SK-N-SH (cell line): ENCODE measurements at regions not wholly inside any gene's neighbourhood (a gene's known extent, or its start where the extent isn't known, plus 50 kb on each side); places are given as distances from the start of the nearest gene placed in this dataset.

ENCODE experiments used
- CTCF ChIA-PET: fragments of 300-600, 350-600 bp; formaldehyde crosslinking; extraction: SDS; loops from one replicate; lab custom pipeline; 2021; lab: Yijun Ruan, JAX
- POLR2A ChIA-PET: fragments of 350-600 bp; sonication (Branson Sonifier 250); formaldehyde crosslinking; extraction: SDS; loops from one replicate; lab custom pipeline; 2020; ENCODE audit warnings: antibody characterized with exemption, inconsistent platforms; lab: Yijun Ruan, JAX
- DNase-seq: peaks from one replicate; pipeline ENCODE4 v3.0.0; 2012
- H2AFZ ChIP-seq: fragments of 200-600 bp; sonication (generic); 2 replicates; pipeline ENCODE4 v1.8.1; 2016; ENCODE audit warnings: antibody characterized with exemption, mild to moderate bottlenecking, low read depth
- H3F3A ChIP-seq: fragments of 200-600 bp; sonication (generic); replicated peaks from 2 replicates; pipeline ENCODE3; 2016; ENCODE audit warnings: antibody characterized with exemption, mild to moderate bottlenecking; ENCODE audit not compliant: insufficient read depth
- H3K27ac ChIP-seq, 2 experiments: fragments of 200-500 bp in 1 of 2; fragments of 200-600 bp in 1 of 2; sonication (Bioruptor generic) in 1 of 2; sonication (generic), shearing (Covaris generic) in 1 of 2; 2 replicates each; pipeline versions ENCODE4 v1.5.1 to v1.6.1; 2014 to 2016; ENCODE audit warnings: low read depth in 2 of 2, inconsistent platforms in 1 of 2, low read length in 1 of 2, mild to moderate bottlenecking in 1 of 2, mixed read lengths in 1 of 2
- H3K27me3 ChIP-seq: fragments of 200-600 bp; sonication (generic), shearing (Covaris generic); 2 replicates; pipeline ENCODE4 v1.6.1; 2016; ENCODE audit warnings: mixed run types; ENCODE audit not compliant: insufficient read depth
- H3K36me3 ChIP-seq, 2 experiments: fragments of 200-500 bp in 1 of 2; fragments of 200-600 bp in 1 of 2; sonication (Bioruptor generic) in 1 of 2; sonication (generic) in 1 of 2; replicated peaks in 1 of 2; 2 replicates each; pipeline versions ENCODE3 to v1.5.1; 2014 to 2016; ENCODE audit warnings: low read length in 1 of 2, mild to moderate bottlenecking in 1 of 2; ENCODE audit not compliant: insufficient read depth in 2 of 2, control insufficient read depth in 1 of 2
- H3K4me1 ChIP-seq, 2 experiments: fragments of 200-500 bp in 1 of 2; fragments of 200-600 bp in 1 of 2; sonication (Bioruptor generic) in 1 of 2; sonication (generic), shearing (Covaris generic) in 1 of 2; 2 replicates each; pipeline versions ENCODE4 v1.5.1 to v1.6.1; 2014 to 2016; ENCODE audit warnings: low read depth in 1 of 2, low read length in 1 of 2, mixed run types in 1 of 2; ENCODE audit not compliant: insufficient read depth in 2 of 2, control insufficient read depth in 1 of 2
- H3K4me2 ChIP-seq: fragments of 200-600 bp; sonication (generic), shearing (Covaris generic); 2 replicates; pipeline ENCODE4 v1.6.1; 2017; ENCODE audit warnings: mixed run types
- H3K4me3 ChIP-seq, 2 experiments: fragments of 200-500 bp in 1 of 2; fragments of 200-600 bp in 1 of 2; sonication (Bioruptor generic) in 1 of 2; sonication (generic), shearing (Covaris generic) in 1 of 2; 2 replicates each; pipeline versions ENCODE4 v1.5.1 to v1.8.1; 2014 to 2016; ENCODE audit warnings: low read depth in 2 of 2, inconsistent platforms in 1 of 2, low read length in 1 of 2, mild to moderate bottlenecking in 1 of 2, mixed read lengths in 1 of 2, moderate library complexity in 1 of 2
- H3K79me2 ChIP-seq: fragments of 200-600 bp; sonication (generic); 2 replicates; pipeline ENCODE4 v1.8.1; 2017; ENCODE audit warnings: mild to moderate bottlenecking; ENCODE audit not compliant: insufficient read depth
- H3K9ac ChIP-seq: fragments of 200-600 bp; sonication (generic); 2 replicates; pipeline ENCODE4 v1.6.1; 2017; ENCODE audit warnings: mixed run types
- H3K9me2 ChIP-seq: fragments of 200-600 bp; sonication (generic); 2 replicates; pipeline ENCODE4 v1.6.1; 2017; ENCODE audit warnings: mixed run types
- H3K9me3 ChIP-seq: fragments of 200-600 bp; sonication (generic); 2 replicates; pipeline ENCODE4 v1.6.1; 2017; ENCODE audit warnings: mixed run types, mild to moderate bottlenecking, moderate library complexity
- H4K20me1 ChIP-seq: fragments of 200-600 bp; sonication (generic); 2 replicates; pipeline ENCODE4 v1.6.1; 2017; ENCODE audit warnings: mild to moderate bottlenecking, mixed run types; ENCODE audit not compliant: insufficient read depth
- EP300 ChIP-seq, 2 experiments: IDR thresholded peaks; 2 replicates each; pipeline versions ENCODE4 v1.4.0 to v1.6.1; 2012; ENCODE audit warnings: borderline replicate concordance in 1 of 2, low read depth in 1 of 2, low read length in 1 of 2
- EZH2phosphoT487 ChIP-seq: fragments of 200-600 bp; sonication (generic); IDR thresholded peaks from 2 replicates; pipeline ENCODE4 v1.6.1; 2017; ENCODE audit warnings: low read depth, mixed run types, mild to moderate bottlenecking, antibody characterized with exemption, moderate library complexity, borderline replicate concordance
- FOSL2 ChIP-seq: IDR thresholded peaks from 2 replicates; pipeline ENCODE4 v1.4.0; 2012; ENCODE audit warnings: low read depth, mild to moderate bottlenecking, moderate library complexity, borderline replicate concordance
- FOXJ3 ChIP-seq: sonication (generic); formaldehyde crosslinking; IDR thresholded peaks from 2 replicates; pipeline ENCODE4 v1.5.1; 2020; ENCODE audit warnings: mild to moderate bottlenecking, missing genetic modification reagents
- FOXM1 ChIP-seq: IDR thresholded peaks from 2 replicates; pipeline ENCODE4 v1.4.0; 2012; ENCODE audit warnings: low read depth, mild to moderate bottlenecking
- GATA2 ChIP-seq: sonication (generic); formaldehyde crosslinking; IDR thresholded peaks from 2 replicates; pipeline ENCODE4 v1.5.0; 2020; ENCODE audit warnings: mild to moderate bottlenecking, missing genetic modification reagents
- JUND ChIP-seq: IDR thresholded peaks from 2 replicates; pipeline ENCODE4 v1.4.0; 2012
- NFIC ChIP-seq: IDR thresholded peaks from 2 replicates; pipeline ENCODE4 v1.4.0; 2012; ENCODE audit warnings: borderline replicate concordance
- POLR2AphosphoS5 ChIP-seq: IDR thresholded peaks from 2 replicates; pipeline ENCODE4 v1.6.1; 2012; ENCODE audit warnings: low read depth, low read length
- RAD21 ChIP-seq: IDR thresholded peaks from 2 replicates; pipeline ENCODE4 v1.6.1; 2012; ENCODE audit warnings: mild to moderate bottlenecking, low read length
- RFX5 ChIP-seq: IDR thresholded peaks from 2 replicates; pipeline ENCODE4 v1.6.1; 2012; ENCODE audit warnings: mild to moderate bottlenecking, improper control_type of control experiment, low read length
- RXRA ChIP-seq: IDR thresholded peaks from 2 replicates; pipeline ENCODE4 v1.4.0; 2012; ENCODE audit warnings: low read depth, mild to moderate bottlenecking, borderline replicate concordance
- SMC3 ChIP-seq: IDR thresholded peaks from 2 replicates; pipeline ENCODE4 v1.6.1; 2012; ENCODE audit warnings: low read depth, low read length, improper control_type of control experiment
- TAF1 ChIP-seq: IDR thresholded peaks from 2 replicates; pipeline ENCODE4 v1.6.1; 2012; ENCODE audit warnings: low read depth, mild to moderate bottlenecking, low read length, moderate library complexity, borderline replicate concordance
- YY1 ChIP-seq: IDR thresholded peaks from 2 replicates; pipeline ENCODE4 v1.4.0; 2012; ENCODE audit warnings: low read depth, mild to moderate bottlenecking
- WGBS: methylation state at CpG from one replicate; pipeline ENCODE4 v1.1.6; 2017; ENCODE audit warnings: low lambda C conversion rate; 5-methylcytosine and 5-hydroxymethylcytosine counted together
- TF ChIP-seq, protein P1 (sequence below): IDR thresholded peaks from 2 replicates; pipeline ENCODE4 v1.6.1; 2012; ENCODE audit warnings: mild to moderate bottlenecking, low read depth, low read length, moderate library complexity
- TF ChIP-seq, protein P2 (sequence below): fragments of 150-350 bp; IDR thresholded peaks from 2 replicates; pipeline ENCODE4 v1.6.1; 2016; ENCODE audit warnings: mild to moderate bottlenecking, low read depth, low read length
- TF ChIP-seq, protein P3 (sequence below): IDR thresholded peaks from 2 replicates; pipeline ENCODE4 v1.4.0; 2012; ENCODE audit warnings: low read depth
- TF ChIP-seq, protein P4 (sequence below): fragments of 200-600 bp; sonication (generic); IDR thresholded peaks from 2 replicates; pipeline ENCODE4 v1.6.1; 2017; ENCODE audit warnings: antibody characterized with exemption, mild to moderate bottlenecking, moderate library complexity

DNA sequence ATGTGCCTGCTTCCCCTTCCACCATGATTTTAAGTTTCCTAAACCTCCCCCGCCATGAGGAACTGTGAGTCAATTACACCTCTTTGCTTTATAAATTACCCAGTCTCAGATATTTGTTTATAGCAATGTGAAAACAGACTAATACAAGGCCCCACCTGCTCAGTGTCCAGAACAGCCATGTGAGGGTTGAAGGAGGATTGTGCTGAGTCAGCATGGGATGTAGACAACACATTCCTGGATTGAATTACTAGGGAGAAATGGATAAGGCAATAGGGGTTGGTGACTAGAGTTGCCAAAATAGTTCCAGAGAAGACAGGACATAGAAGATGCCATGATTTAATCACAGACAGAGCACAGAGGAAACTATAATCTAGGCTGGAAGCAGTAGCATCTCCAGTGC, 270.3 kb downstream of the GFRA1 start:
- Histone ChIP-seq H3F3A (no peaks in the 10 kb centered on the region), H3K79me2 (no peaks in the 10 kb centered on the region), H3K27me3 (no peaks in the 10 kb centered on the region), H3K4me1 (peaks cover 0 to 9% of the 10 kb centered on the region in 2 experiments; a peak in 1 of 4 replicates), H3K4me2 (no peak overlapping the region), H3K36me3 (no peaks in the 10 kb centered on the region), H2AFZ (no peak overlapping the region), H3K9me3 (no peaks in the 10 kb centered on the region), H3K9ac (no peak overlapping the region), H3K9me2 (no peaks in the 10 kb centered on the region), H3K27ac (no peak overlapping the region), H3K4me3 (no peak overlapping the region), H4K20me1 (no peaks in the 10 kb centered on the region)
- no peak for DNase-seq
- 67% methylated on average over 1 of the region's 1 CpG for WGBS
- TF ChIP-seq, protein P1, sequence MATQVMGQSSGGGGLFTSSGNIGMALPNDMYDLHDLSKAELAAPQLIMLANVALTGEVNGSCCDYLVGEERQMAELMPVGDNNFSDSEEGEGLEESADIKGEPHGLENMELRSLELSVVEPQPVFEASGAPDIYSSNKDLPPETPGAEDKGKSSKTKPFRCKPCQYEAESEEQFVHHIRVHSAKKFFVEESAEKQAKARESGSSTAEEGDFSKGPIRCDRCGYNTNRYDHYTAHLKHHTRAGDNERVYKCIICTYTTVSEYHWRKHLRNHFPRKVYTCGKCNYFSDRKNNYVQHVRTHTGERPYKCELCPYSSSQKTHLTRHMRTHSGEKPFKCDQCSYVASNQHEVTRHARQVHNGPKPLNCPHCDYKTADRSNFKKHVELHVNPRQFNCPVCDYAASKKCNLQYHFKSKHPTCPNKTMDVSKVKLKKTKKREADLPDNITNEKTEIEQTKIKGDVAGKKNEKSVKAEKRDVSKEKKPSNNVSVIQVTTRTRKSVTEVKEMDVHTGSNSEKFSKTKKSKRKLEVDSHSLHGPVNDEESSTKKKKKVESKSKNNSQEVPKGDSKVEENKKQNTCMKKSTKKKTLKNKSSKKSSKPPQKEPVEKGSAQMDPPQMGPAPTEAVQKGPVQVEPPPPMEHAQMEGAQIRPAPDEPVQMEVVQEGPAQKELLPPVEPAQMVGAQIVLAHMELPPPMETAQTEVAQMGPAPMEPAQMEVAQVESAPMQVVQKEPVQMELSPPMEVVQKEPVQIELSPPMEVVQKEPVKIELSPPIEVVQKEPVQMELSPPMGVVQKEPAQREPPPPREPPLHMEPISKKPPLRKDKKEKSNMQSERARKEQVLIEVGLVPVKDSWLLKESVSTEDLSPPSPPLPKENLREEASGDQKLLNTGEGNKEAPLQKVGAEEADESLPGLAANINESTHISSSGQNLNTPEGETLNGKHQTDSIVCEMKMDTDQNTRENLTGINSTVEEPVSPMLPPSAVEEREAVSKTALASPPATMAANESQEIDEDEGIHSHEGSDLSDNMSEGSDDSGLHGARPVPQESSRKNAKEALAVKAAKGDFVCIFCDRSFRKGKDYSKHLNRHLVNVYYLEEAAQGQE: no peak
- TF ChIP-seq FOXM1: no peak
- TF ChIP-seq, protein P2, sequence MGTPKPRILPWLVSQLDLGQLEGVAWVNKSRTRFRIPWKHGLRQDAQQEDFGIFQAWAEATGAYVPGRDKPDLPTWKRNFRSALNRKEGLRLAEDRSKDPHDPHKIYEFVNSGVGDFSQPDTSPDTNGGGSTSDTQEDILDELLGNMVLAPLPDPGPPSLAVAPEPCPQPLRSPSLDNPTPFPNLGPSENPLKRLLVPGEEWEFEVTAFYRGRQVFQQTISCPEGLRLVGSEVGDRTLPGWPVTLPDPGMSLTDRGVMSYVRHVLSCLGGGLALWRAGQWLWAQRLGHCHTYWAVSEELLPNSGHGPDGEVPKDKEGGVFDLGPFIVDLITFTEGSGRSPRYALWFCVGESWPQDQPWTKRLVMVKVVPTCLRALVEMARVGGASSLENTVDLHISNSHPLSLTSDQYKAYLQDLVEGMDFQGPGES: no peak
- TF ChIP-seq NFIC: no peak
- TF ChIP-seq FOSL2: no peak
- no peak for TF ChIP-seq JUND
- no peak for TF ChIP-seq EZH2phosphoT487
- TF ChIP-seq, protein P3, sequence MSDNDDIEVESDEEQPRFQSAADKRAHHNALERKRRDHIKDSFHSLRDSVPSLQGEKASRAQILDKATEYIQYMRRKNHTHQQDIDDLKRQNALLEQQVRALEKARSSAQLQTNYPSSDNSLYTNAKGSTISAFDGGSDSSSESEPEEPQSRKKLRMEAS: no peak
- no peak for TF ChIP-seq GATA2
- TF ChIP-seq, protein P4, sequence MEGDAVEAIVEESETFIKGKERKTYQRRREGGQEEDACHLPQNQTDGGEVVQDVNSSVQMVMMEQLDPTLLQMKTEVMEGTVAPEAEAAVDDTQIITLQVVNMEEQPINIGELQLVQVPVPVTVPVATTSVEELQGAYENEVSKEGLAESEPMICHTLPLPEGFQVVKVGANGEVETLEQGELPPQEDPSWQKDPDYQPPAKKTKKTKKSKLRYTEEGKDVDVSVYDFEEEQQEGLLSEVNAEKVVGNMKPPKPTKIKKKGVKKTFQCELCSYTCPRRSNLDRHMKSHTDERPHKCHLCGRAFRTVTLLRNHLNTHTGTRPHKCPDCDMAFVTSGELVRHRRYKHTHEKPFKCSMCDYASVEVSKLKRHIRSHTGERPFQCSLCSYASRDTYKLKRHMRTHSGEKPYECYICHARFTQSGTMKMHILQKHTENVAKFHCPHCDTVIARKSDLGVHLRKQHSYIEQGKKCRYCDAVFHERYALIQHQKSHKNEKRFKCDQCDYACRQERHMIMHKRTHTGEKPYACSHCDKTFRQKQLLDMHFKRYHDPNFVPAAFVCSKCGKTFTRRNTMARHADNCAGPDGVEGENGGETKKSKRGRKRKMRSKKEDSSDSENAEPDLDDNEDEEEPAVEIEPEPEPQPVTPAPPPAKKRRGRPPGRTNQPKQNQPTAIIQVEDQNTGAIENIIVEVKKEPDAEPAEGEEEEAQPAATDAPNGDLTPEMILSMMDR: no peak
- no peak for TF ChIP-seq YY1
- TF ChIP-seq POLR2AphosphoS5: no peak
- TF ChIP-seq FOXJ3: no peak
- TF ChIP-seq SMC3: no peak
- no peak for TF ChIP-seq EP300 (IDR thresholded peaks at IDR 0.05; ENCODE audit: borderline replicate concordance in 1 of 2, low read depth in 1 of 2, low read length in 1 of 2)
- no peak for TF ChIP-seq RAD21
- no peak for TF ChIP-seq RXRA
- TF ChIP-seq TAF1: no peak
- TF ChIP-seq RFX5: no peak
- POLR2A ChIA-PET: no interaction called here
- CTCF ChIA-PET: no interaction called here
